Panc1 (cell line): ENCODE measurements at regions not wholly inside any gene's neighbourhood (a gene's known extent, or its start where the extent isn't known, plus 50 kb on each side); places are given as distances from the start of the nearest gene placed in this dataset.

ENCODE experiments used
- ATAC-seq: fragments of 200-7000 bp; cut with Tn5 transposase; 2 replicates; pipeline ENCODE4 v1.9.1; 2020; ENCODE audit warnings: mild to moderate bottlenecking, moderate library complexity
- BruUV-seq: library from RNA; stranded (reverse); fragments of 400-500 nt; replicated peaks from 2 replicates; lab custom pipeline; 2021; lab: Mats Ljungman, UMichigan
- CTCF ChIA-PET: fragments of 300-600 bp; sonication (Branson Sonifier 250); formaldehyde crosslinking; loops from one replicate; lab custom pipeline; 2022; ENCODE audit warnings: antibody characterized with exemption; lab: Charles Lee
- POLR2A ChIA-PET: fragments of 300-600 bp; sonication (Branson Sonifier 250); formaldehyde crosslinking; loops from one replicate; lab custom pipeline; 2022; ENCODE audit warnings: antibody characterized with exemption; lab: Charles Lee
- DNase-seq: peaks from one replicate; pipeline ENCODE4 v3.0.0-alpha.2; 2010; ENCODE audit warnings: low read depth, low spot score
- H3K27ac ChIP-seq: 2 replicates; pipeline ENCODE4 v1.5.1; 2011; ENCODE audit warnings: mild to moderate bottlenecking, low read length, inconsistent platforms
- H3K27me3 ChIP-seq: fragments of 200-500 bp; sonication (Bioruptor generic); 2 replicates; pipeline ENCODE4 v1.6.0; 2014; ENCODE audit warnings: low read length, inconsistent platforms; ENCODE audit not compliant: control insufficient read depth, insufficient read depth
- H3K36me3 ChIP-seq: fragments of 200-500 bp; sonication (Bioruptor generic); 2 replicates; pipeline ENCODE4 v1.5.1; 2014; ENCODE audit warnings: inconsistent platforms, mild to moderate bottlenecking, low read length, moderate library complexity; ENCODE audit not compliant: control insufficient read depth, insufficient read depth
- H3K4me1 ChIP-seq: 2 replicates; pipeline ENCODE4 v1.5.1; 2011; ENCODE audit warnings: inconsistent platforms, mild to moderate bottlenecking, low read length, moderate library complexity; ENCODE audit not compliant: control insufficient read depth, insufficient read depth
- H3K4me3 ChIP-seq, 2 experiments: 2 replicates each; pipeline ENCODE4 v1.5.1; 2011 to 2012; ENCODE audit warnings: low read depth in 2 of 2, low read length in 2 of 2, mild to moderate bottlenecking in 2 of 2, inconsistent platforms in 1 of 2, moderate library complexity in 1 of 2
- H3K9me3 ChIP-seq: fragments of 200-500 bp; sonication (Bioruptor generic); 2 replicates; pipeline ENCODE4 v1.5.1; 2014; ENCODE audit warnings: low read depth, mild to moderate bottlenecking, inconsistent platforms, low read length, moderate library complexity; ENCODE audit not compliant: control insufficient read depth, insufficient read depth
- POLR2AphosphoS5 ChIP-seq: IDR thresholded peaks from 2 replicates; pipeline ENCODE4 v1.6.1; 2012; ENCODE audit warnings: mild to moderate bottlenecking, low read depth, low read length, moderate library complexity
- SIN3A ChIP-seq: IDR thresholded peaks from 2 replicates; pipeline ENCODE4 v1.6.1; 2012; ENCODE audit warnings: low read depth, mild to moderate bottlenecking, low read length, moderate library complexity, borderline replicate concordance; ENCODE audit not compliant: insufficient read depth
- TCF7L2 ChIP-seq: IDR thresholded peaks from 2 replicates; pipeline ENCODE4 v1.6.1; 2011; ENCODE audit warnings: mild to moderate bottlenecking, low read depth, low read length, inconsistent platforms
- in situ Hi-C: cut with HindIII; loops from 2 replicates; pipeline ENCODE4 v1.10.0; 2016; ENCODE audit warnings: low sequenced_read_pairs, low pct_unique_long_range_greater_than_20kb
- intact Hi-C: fragments of 100-400 bp; cut with micrococcal nuclease; formaldehyde crosslinking; loops from one replicate; pipeline ENCODE4 v1.10.0; 2022; ENCODE audit not compliant: unreplicated experiment
- TF ChIP-seq, protein P1 (sequence below), 2 experiments: IDR thresholded peaks; 2 replicates each; pipeline ENCODE4 v1.6.1; 2011 to 2012; ENCODE audit warnings: low read depth in 2 of 2, control low read depth in 1 of 2, low read length in 1 of 2, mild to moderate bottlenecking in 1 of 2, moderate library complexity in 1 of 2; ENCODE audit not compliant: insufficient read depth in 1 of 2
- TF ChIP-seq, protein P2 (sequence below): fragments of 450-650 bp; IDR thresholded peaks from 2 replicates; pipeline ENCODE4 v1.5.1; 2017; ENCODE audit warnings: mild to moderate bottlenecking

DNA sequence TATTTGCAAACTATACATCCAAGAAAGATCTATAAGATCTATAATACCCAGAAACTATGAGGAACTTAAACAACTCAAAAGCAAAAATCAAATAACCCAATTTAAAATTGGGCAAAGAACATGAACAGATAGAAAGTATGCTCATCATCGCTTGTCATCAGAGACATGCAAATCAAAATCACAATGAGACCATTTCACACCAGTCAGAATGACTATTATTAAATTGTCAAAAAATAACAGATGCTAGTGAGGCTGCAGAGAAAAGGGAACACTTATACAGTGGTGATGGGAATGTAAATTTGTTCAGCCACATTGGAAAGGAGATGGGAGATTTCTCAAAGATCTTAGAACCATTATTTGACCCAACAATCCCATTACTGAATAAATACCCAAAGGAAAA is 1451.7 kb upstream of the ADGRL3 start:
- POLR2A ChIA-PET = no interaction called here

DNA sequence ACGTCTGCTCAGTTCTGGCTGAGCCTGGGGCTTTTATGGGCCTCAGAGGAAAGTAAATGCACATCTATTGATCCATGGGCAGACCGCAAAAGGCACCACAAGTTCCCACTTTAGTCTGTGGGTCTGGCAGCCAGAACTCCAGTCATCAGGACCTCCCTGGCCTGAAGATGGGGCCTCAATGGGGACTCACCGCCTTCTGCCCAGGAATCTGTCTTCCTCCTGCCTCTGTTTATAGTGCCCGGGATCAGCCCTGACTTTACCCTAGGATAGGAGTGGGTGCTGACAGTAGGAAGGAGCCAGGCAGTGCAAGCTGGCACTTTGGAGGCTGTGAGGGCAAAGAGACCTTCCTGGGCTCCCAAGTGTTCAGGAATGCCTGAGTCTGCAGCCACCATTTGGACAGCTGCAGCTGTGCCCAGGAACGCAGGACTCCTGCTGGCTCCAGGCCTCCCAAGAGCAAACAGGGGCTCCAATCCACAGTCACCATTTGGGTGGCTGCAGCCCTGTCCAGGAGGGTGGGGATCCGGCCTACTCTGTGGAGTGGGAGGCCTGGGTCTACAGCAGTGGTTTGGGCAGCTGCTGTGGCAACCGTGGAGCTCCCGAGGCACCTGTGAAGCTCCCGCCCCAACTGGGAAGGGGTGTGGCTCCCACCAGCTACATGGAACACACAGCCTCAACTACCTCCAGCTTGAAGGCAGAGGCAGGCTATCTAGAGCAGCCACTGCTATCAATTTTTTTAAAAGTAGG is 1440.9 kb upstream of the ADGRL3 start:
- no peaks in the 10 kb centered on the region for H3K9me3 ChIP-seq
- H3K27ac ChIP-seq = no peak overlapping the region
- intact Hi-C loops (no loop called here), in situ Hi-C loops (no loop called here)
- BruUV-seq = no TSS peak
- POLR2A ChIA-PET = no interaction called here
- H3K27me3 ChIP-seq = no peaks in the 10 kb centered on the region
- CTCF ChIA-PET = no interaction called here
- H3K4me3 ChIP-seq = no peak overlapping the region
- H3K4me1 ChIP-seq = no peaks in the 10 kb centered on the region
- ATAC-seq (no peak), DNase-seq (no peak)
- TF ChIP-seq, protein P1, sequence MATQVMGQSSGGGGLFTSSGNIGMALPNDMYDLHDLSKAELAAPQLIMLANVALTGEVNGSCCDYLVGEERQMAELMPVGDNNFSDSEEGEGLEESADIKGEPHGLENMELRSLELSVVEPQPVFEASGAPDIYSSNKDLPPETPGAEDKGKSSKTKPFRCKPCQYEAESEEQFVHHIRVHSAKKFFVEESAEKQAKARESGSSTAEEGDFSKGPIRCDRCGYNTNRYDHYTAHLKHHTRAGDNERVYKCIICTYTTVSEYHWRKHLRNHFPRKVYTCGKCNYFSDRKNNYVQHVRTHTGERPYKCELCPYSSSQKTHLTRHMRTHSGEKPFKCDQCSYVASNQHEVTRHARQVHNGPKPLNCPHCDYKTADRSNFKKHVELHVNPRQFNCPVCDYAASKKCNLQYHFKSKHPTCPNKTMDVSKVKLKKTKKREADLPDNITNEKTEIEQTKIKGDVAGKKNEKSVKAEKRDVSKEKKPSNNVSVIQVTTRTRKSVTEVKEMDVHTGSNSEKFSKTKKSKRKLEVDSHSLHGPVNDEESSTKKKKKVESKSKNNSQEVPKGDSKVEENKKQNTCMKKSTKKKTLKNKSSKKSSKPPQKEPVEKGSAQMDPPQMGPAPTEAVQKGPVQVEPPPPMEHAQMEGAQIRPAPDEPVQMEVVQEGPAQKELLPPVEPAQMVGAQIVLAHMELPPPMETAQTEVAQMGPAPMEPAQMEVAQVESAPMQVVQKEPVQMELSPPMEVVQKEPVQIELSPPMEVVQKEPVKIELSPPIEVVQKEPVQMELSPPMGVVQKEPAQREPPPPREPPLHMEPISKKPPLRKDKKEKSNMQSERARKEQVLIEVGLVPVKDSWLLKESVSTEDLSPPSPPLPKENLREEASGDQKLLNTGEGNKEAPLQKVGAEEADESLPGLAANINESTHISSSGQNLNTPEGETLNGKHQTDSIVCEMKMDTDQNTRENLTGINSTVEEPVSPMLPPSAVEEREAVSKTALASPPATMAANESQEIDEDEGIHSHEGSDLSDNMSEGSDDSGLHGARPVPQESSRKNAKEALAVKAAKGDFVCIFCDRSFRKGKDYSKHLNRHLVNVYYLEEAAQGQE (IDR thresholded peaks at IDR 0.05; ENCODE audit: insufficient read depth in 1 of 2, low read depth in 2 of 2, low read length in 1 of 2) = no peak
- TF ChIP-seq POLR2AphosphoS5 (no peak), TCF7L2 (no peak), SIN3A (no peak)
- TF ChIP-seq, protein P2, sequence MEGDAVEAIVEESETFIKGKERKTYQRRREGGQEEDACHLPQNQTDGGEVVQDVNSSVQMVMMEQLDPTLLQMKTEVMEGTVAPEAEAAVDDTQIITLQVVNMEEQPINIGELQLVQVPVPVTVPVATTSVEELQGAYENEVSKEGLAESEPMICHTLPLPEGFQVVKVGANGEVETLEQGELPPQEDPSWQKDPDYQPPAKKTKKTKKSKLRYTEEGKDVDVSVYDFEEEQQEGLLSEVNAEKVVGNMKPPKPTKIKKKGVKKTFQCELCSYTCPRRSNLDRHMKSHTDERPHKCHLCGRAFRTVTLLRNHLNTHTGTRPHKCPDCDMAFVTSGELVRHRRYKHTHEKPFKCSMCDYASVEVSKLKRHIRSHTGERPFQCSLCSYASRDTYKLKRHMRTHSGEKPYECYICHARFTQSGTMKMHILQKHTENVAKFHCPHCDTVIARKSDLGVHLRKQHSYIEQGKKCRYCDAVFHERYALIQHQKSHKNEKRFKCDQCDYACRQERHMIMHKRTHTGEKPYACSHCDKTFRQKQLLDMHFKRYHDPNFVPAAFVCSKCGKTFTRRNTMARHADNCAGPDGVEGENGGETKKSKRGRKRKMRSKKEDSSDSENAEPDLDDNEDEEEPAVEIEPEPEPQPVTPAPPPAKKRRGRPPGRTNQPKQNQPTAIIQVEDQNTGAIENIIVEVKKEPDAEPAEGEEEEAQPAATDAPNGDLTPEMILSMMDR = no peak
- H3K36me3 ChIP-seq = no peaks in the 10 kb centered on the region

More for the DNA sequence above, 1451.7 kb upstream of the ADGRL3 start:
- intact Hi-C loops = no loop called here
- Histone ChIP-seq H3K27me3 (no peaks in the 10 kb centered on the region), H3K4me3 (no peak overlapping the region), H3K9me3 (no peaks in the 10 kb centered on the region), H3K4me1 (no peaks in the 10 kb centered on the region), H3K27ac (no peak overlapping the region), H3K36me3 (no peaks in the 10 kb centered on the region)
- ATAC-seq = no peak
- CTCF ChIA-PET = no interaction called here
- TF ChIP-seq POLR2AphosphoS5 (no peak), SIN3A (no peak), TCF7L2 (no peak)
- TF ChIP-seq, protein P2 = no peak
- TF ChIP-seq, protein P1 (IDR thresholded peaks at IDR 0.05; ENCODE audit: insufficient read depth in 1 of 2, low read depth in 2 of 2, low read length in 1 of 2) = no peak
- DNase-seq = no peak
- BruUV-seq = no TSS peak
- in situ Hi-C loops = no loop called here
